ENCODE measurements at regions not wholly inside any gene's neighbourhood (a gene's known extent, or its start where the extent isn't known, plus 50 kb on each side); places are given as distances from the start of the nearest gene placed in this dataset.
A peak's percentile ranks its signal among the peaks of the same experiment; 100 is the strongest.

- Histone ChIP-seq H3K4me1 (no peaks in the 10 kb centered on the region), H3K36me3 (no peaks in the 10 kb centered on the region), H3K27me3 (no peaks in the 10 kb centered on the region), H3K4me3 (no peak overlapping the region), H3K27ac (no peak overlapping the region), H3K9me3 (no peaks in the 10 kb centered on the region)
- no peak for DNase-seq
- intact Hi-C loops (cut with DNase I): no loop called here
- WGBS (ENCODE audit: insufficient coverage, low coverage, low lambda C conversion rate, missing lambda C conversion rate): 40% methylated on average over 9 of the region's 9 CpGs
- TF ChIP-seq CTCF (IDR thresholded peaks at IDR 0.05) (no peak), POLR2A (IDR thresholded peaks at IDR 0.05) (no peak)
- peak; percentile 13 to 59 (median 44) for ATAC-seq
Observed at GRCh38 chr22:22343581-22344296, 99.2 kb downstream of the VPREB1 start.

DNA sequence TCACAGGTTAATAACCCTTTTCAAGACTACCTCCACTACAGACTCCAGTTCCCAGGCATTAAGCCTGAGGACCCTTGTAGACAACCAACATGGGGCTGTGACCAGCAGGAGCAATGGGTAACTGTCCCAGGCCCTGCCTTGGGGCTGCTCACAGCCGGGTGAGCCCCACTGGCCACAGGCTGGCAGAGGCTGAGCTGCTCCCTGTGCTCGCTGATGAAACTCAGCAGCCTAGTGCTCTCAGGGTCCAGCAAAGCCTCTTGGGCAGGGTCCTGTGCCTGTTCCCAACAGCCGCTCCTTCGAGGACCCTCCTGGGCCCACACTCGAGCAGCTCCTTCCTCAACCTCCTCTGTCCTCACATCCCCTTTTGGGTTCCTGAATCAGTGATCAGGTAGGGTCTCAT lies 99.8 kb downstream of the VPREB1 start:
- Histone ChIP-seq H3K4me1 (no peaks in the 10 kb centered on the region), H3K27ac (no peak overlapping the region)

GRCh38 chr22:22345781-22346180 lies 101.2 kb downstream of the VPREB1 start:
- Histone ChIP-seq H3K27ac (no peak overlapping the region), H3K36me3 (no peaks in the 10 kb centered on the region), H3K4me3 (no peak overlapping the region), H3K9me3 (no peaks in the 10 kb centered on the region), H3K4me1 (no peaks in the 10 kb centered on the region), H3K27me3 (no peaks in the 10 kb centered on the region)
- ATAC-seq: no peak
- intact Hi-C loops (cut with DNase I): no loop called here
- TF ChIP-seq CTCF (IDR thresholded peaks at IDR 0.05): no peak
- no peak for TF ChIP-seq POLR2A (IDR thresholded peaks at IDR 0.05)
- 73% methylated on average over 5 of the region's 5 CpGs for WGBS (ENCODE audit: insufficient coverage, low coverage, low lambda C conversion rate, missing lambda C conversion rate)
- no peak for DNase-seq

More for the DNA sequence above, 99.8 kb downstream of the VPREB1 start:
- no peaks in the 10 kb centered on the region for H3K36me3 ChIP-seq
- no peak overlapping the region for H3K4me3 ChIP-seq
- no peak for DNase-seq
- no peaks in the 10 kb centered on the region for H3K9me3 ChIP-seq
- no peak for TF ChIP-seq CTCF (IDR thresholded peaks at IDR 0.05)
- no peak for TF ChIP-seq POLR2A (IDR thresholded peaks at IDR 0.05)
- WGBS (ENCODE audit: insufficient coverage, low coverage, low lambda C conversion rate, missing lambda C conversion rate): 53% methylated on average over 4 of the region's 5 CpGs
- no peak for ATAC-seq
- intact Hi-C loops (cut with DNase I): no loop called here
- H3K27me3 ChIP-seq: no peaks in the 10 kb centered on the region

DNA sequence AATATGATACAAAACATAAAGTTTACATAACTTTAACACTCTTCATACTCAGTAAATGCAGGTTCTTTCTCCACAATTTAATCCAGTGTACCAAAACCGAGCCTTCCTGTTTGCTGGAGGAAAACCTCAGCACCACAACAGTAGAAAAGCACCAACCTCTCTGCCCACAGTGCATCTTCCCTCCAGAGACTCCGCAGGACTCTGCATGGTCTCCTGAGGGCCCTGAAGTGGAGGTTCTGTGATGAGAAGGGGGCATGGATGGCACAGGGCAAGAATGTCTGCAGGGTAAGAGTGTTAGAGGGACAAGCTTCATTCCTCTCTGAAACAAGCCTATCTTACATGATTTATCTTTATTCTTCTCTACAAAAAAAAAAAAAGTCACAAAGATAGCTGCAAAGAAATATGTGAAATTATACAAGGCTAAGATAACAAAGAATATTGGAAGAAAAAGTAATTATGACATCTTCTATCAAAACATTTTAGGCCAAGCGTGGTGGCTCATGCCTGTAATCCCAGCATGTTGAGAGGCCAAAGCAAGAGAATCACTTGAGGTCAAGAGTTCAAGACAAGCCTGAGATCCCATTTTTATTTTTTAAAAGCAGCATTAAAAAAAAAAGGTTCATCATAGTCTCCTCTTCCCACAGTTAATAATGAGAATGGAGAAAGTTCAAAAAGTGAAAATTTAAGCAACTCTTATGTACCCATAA lies 102.0 kb downstream of the VPREB1 start:
- Histone ChIP-seq H3K4me1 (no peaks in the 10 kb centered on the region), H3K36me3 (no peaks in the 10 kb centered on the region), H3K27me3 (no peaks in the 10 kb centered on the region), H3K27ac (no peak overlapping the region), H3K9me3 (no peaks in the 10 kb centered on the region), H3K4me3 (no peak overlapping the region)
- ATAC-seq (no peak), DNase-seq (no peak)
- TF ChIP-seq CTCF (IDR thresholded peaks at IDR 0.05) (no peak), POLR2A (IDR thresholded peaks at IDR 0.05) (no peak)
- intact Hi-C loops (cut with DNase I): no loop called here
- WGBS (ENCODE audit: insufficient coverage, low coverage, low lambda C conversion rate, missing lambda C conversion rate): 64% methylated on average over 3 of the region's 3 CpGs

Measured in right lobe of liver (tissue), 6 donors.